IMR-90 (cell line): ENCODE measurements at regions not wholly inside any gene's neighbourhood (a gene's known extent, or its start where the extent isn't known, plus 50 kb on each side); places are given as distances from the start of the nearest gene placed in this dataset.

Experiments
- ATAC-seq: fragments of 200-7000 bp; cut with Tn5 transposase; 2 replicates; pipeline ENCODE4 v1.9.1; 2020; ENCODE audit warnings: low read depth, mild to moderate bottlenecking, moderate library complexity
- BruUV-seq: library from RNA; stranded (reverse); fragments of 400-500 nt; replicated peaks from 2 replicates; lab custom pipeline; 2021; lab: Mats Ljungman, UMichigan
- CTCF ChIA-PET: fragments of 300-600 bp; formaldehyde crosslinking; extraction: SDS; loops from one replicate; lab custom pipeline; 2021; ENCODE audit warnings: antibody characterized with exemption; lab: Yijun Ruan, JAX
- POLR2A ChIA-PET: fragments of 300-600 bp; sonication (Branson Sonifier 250); formaldehyde crosslinking; loops from one replicate; lab custom pipeline; 2022; ENCODE audit warnings: antibody characterized with exemption; ENCODE audit not compliant: unreplicated experiment; lab: Charles Lee
- DNase-seq: peaks from one replicate; pipeline ENCODE4 v3.0.0; 2013
- H2AFZ ChIP-seq: replicated peaks from 2 replicates; pipeline ENCODE3; 2013; ENCODE audit warnings: low read length, mild to moderate bottlenecking; ENCODE audit not compliant: poor library complexity
- H2AK5ac ChIP-seq: 2 replicates; pipeline ENCODE4 v1.6.1; 2013; ENCODE audit warnings: low read depth, low read length, inconsistent platforms
- H2AK9ac ChIP-seq: replicated peaks from 2 replicates; pipeline ENCODE3; 2013; ENCODE audit warnings: mild to moderate bottlenecking, low read depth, low read length, moderate library complexity; ENCODE audit not compliant: poor library complexity
- H2BK120ac ChIP-seq: 2 replicates; pipeline ENCODE4 v1.6.1; 2013; ENCODE audit warnings: low read depth, low read length, inconsistent platforms
- H2BK15ac ChIP-seq: 3 replicates; pipeline ENCODE4 v1.6.1; 2013; ENCODE audit warnings: low read depth, low read length, inconsistent platforms
- H2BK20ac ChIP-seq: 2 replicates; pipeline ENCODE4 v1.6.1; 2013; ENCODE audit warnings: low read depth, mild to moderate bottlenecking, inconsistent platforms, low read length, moderate library complexity
- H2BK5ac ChIP-seq: 2 replicates; pipeline ENCODE4 v1.6.1; 2013; ENCODE audit warnings: mild to moderate bottlenecking, low read depth, low read length, inconsistent platforms; ENCODE audit not compliant: poor library complexity, severe bottlenecking
- H3K14ac ChIP-seq: replicated peaks from 2 replicates; pipeline ENCODE4 v1.6.1; 2013; ENCODE audit warnings: low read depth, low read length, inconsistent platforms
- H3K18ac ChIP-seq: 2 replicates; pipeline ENCODE4 v1.6.1; 2013; ENCODE audit warnings: low read depth, low read length, control low read depth
- H3K23ac ChIP-seq: 2 replicates; pipeline ENCODE4 v1.6.1; 2013; ENCODE audit warnings: low read depth, low read length, inconsistent platforms
- H3K27ac ChIP-seq: 2 replicates; pipeline ENCODE4 v1.5.1; 2013; ENCODE audit warnings: mild to moderate bottlenecking, control low read depth, low read length; ENCODE audit not compliant: insufficient read depth
- H3K27me3 ChIP-seq: 2 replicates; pipeline ENCODE4 v1.6.1; 2013; ENCODE audit warnings: low read length; ENCODE audit not compliant: control insufficient read depth, insufficient read depth
- H3K36me3 ChIP-seq: 2 replicates; pipeline ENCODE4 v1.6.1; 2013; ENCODE audit warnings: low read length, mixed read lengths; ENCODE audit not compliant: control insufficient read depth, insufficient read depth
- H3K4ac ChIP-seq: 2 replicates; pipeline ENCODE4 v1.6.1; 2013; ENCODE audit warnings: low read depth, low read length, inconsistent platforms
- H3K4me1 ChIP-seq: 2 replicates; pipeline ENCODE4 v1.6.1; 2013; ENCODE audit warnings: low read length, mixed read lengths; ENCODE audit not compliant: control insufficient read depth, insufficient read depth
- H3K4me2 ChIP-seq: 2 replicates; pipeline ENCODE4 v1.6.1; 2013; ENCODE audit warnings: low read depth, mild to moderate bottlenecking, control low read depth, low read length, moderate library complexity
- H3K4me3 ChIP-seq: 2 replicates; pipeline ENCODE4 v1.5.1; 2013; ENCODE audit warnings: low read depth, mild to moderate bottlenecking, control low read depth, low read length, moderate library complexity; ENCODE audit not compliant: insufficient read depth
- H3K56ac ChIP-seq: 2 replicates; pipeline ENCODE4 v1.6.1; 2013; ENCODE audit warnings: low read length, inconsistent platforms; ENCODE audit not compliant: insufficient read depth; ENCODE audit errors: extremely low read depth
- H3K79me1 ChIP-seq, 2 experiments: 2 replicates each; pipeline ENCODE4 v1.6.1; 2013; ENCODE audit warnings: low read length in 2 of 2, inconsistent platforms in 1 of 2, low read depth in 1 of 2
- H3K9ac ChIP-seq: 2 replicates; pipeline ENCODE4 v1.6.1; 2013; ENCODE audit warnings: low read depth, low read length, control low read depth
- H3K9me1 ChIP-seq: 2 replicates; pipeline ENCODE4 v1.6.1; 2013; ENCODE audit warnings: low read length, inconsistent platforms; ENCODE audit not compliant: insufficient read depth
- H3K9me3 ChIP-seq: 2 replicates; pipeline ENCODE4 v1.6.1; 2013; ENCODE audit warnings: low read length; ENCODE audit not compliant: control insufficient read depth, insufficient read depth
- H4K20me1 ChIP-seq: 2 replicates; pipeline ENCODE4 v1.6.1; 2013; ENCODE audit warnings: low read length, inconsistent platforms; ENCODE audit not compliant: insufficient read depth
- H4K5ac ChIP-seq: 2 replicates; pipeline ENCODE4 v1.6.1; 2013; ENCODE audit warnings: mild to moderate bottlenecking, low read depth, low read length, control low read depth
- H4K8ac ChIP-seq, 2 experiments: 2 replicates each; pipeline ENCODE4 v1.6.1; 2013; ENCODE audit warnings: low read depth in 2 of 2, low read length in 2 of 2, control low read depth in 1 of 2, inconsistent platforms in 1 of 2
- H4K91ac ChIP-seq: 2 replicates; pipeline ENCODE4 v1.6.1; 2013; ENCODE audit warnings: low read depth, low read length, inconsistent platforms; ENCODE audit not compliant: insufficient read depth
- ELK1 ChIP-seq: fragments of 150-350 bp; IDR thresholded peaks from 2 replicates; pipeline ENCODE4 v1.6.1; 2016; ENCODE audit warnings: low read depth, mild to moderate bottlenecking, low read length, moderate library complexity, borderline replicate concordance
- MAFK ChIP-seq: IDR thresholded peaks from 2 replicates; pipeline ENCODE4 v1.6.1; 2012; ENCODE audit warnings: low read depth, low read length, improper control_type of control experiment
- WGBS, 2 experiments: methylation state at CpG; one replicate each; pipeline versions ENCODE4 v1.1.5 to v1.1.7; 2013; ENCODE audit warnings: missing lambda C conversion rate in 2 of 2; ENCODE audit not compliant: insufficient read length in 1 of 2; ENCODE audit errors: extremely low coverage in 2 of 2; 5-methylcytosine and 5-hydroxymethylcytosine counted together
- dilution Hi-C: fragments of 300-500 bp; cut with HindIII; formaldehyde crosslinking; loops from one replicate; pipeline ENCODE4 v1.14.3; 2018; ENCODE audit warnings: low sequenced_read_pairs; ENCODE audit not compliant: unreplicated experiment
- in situ Hi-C: fragments of 300-500 bp; cut with MboI; formaldehyde crosslinking; loops from 3 replicates; pipeline ENCODE4 v1.14.3; 2019; ENCODE audit warnings: low sequenced_read_pairs, inconsistent platforms, mixed read lengths
- intact Hi-C: fragments of 100-400 bp; cut with micrococcal nuclease; formaldehyde crosslinking; loops from 2 replicates; pipeline ENCODE4 v1.10.0; 2022

- DNase-seq (no peak), ATAC-seq (no peak)
- H3K4me2 ChIP-seq = no peak overlapping the region
- H3K9me3 ChIP-seq = no peaks in the 10 kb centered on the region
- no peak overlapping the region for H2BK20ac ChIP-seq
- H3K4ac ChIP-seq = no peak overlapping the region
- no peak overlapping the region for H2AFZ ChIP-seq
- no peaks in the 10 kb centered on the region for H4K20me1 ChIP-seq
- no peaks in the 10 kb centered on the region for H3K27me3 ChIP-seq
- no peak overlapping the region for H2BK5ac ChIP-seq
- CTCF ChIA-PET = no interaction called here
- dilution Hi-C loops = no loop called here
- H3K79me1 ChIP-seq = no peaks in the 10 kb centered on the region
- TF ChIP-seq MAFK = peak; percentile 64
- no peak for TF ChIP-seq ELK1
- no peak overlapping the region for H3K27ac ChIP-seq
- no peak overlapping the region for H2BK15ac ChIP-seq
- H4K5ac ChIP-seq = no peak overlapping the region
- no peak overlapping the region for H3K4me3 ChIP-seq
- no peaks in the 10 kb centered on the region for H3K4me1 ChIP-seq
- no TSS peak for BruUV-seq
- no peak overlapping the region for H4K91ac ChIP-seq
- POLR2A ChIA-PET = interaction anchor here (0.5 kb wide), 1 partner anchor 21 kb away, joined by 3 read pairs; no protein-coding TSS in a partner anchor
- H2AK5ac ChIP-seq = no peak overlapping the region
- no peak overlapping the region for H2BK120ac ChIP-seq
- H3K36me3 ChIP-seq = no peaks in the 10 kb centered on the region
- no peak overlapping the region for H2AK9ac ChIP-seq
- intact Hi-C loops = no loop called here
- no peak overlapping the region for H3K23ac ChIP-seq
- no peaks in the 10 kb centered on the region for H3K9me1 ChIP-seq
- no CpG with 5 or more reads among the region's 6 CpGs for WGBS, 2 experiments
- H3K9ac ChIP-seq = no peak overlapping the region
- no peak overlapping the region for H4K8ac ChIP-seq
- no peak overlapping the region for H3K18ac ChIP-seq
- H3K14ac ChIP-seq = no peak overlapping the region
- in situ Hi-C loops = no loop called here
- no peak overlapping the region for H3K56ac ChIP-seq
Observed at GRCh38 chr12:69045430-69045829, 112.5 kb upstream of the CPM start.
